Activated naive CD4-positive, alpha-beta T cell treated with anti-CD3 and anti-CD28 coated beads, Interleukin-2, amount 10 ng/mL, durations not matched to agents 7 days and 5 days (primary cell): ENCODE measurements at regions not wholly inside any gene's neighbourhood (a gene's known extent, or its start where the extent isn't known, plus 50 kb on each side); places are given as distances from the start of the nearest gene placed in this dataset.

Source experiments
- CTCF ChIA-PET: fragments of 350-600 bp; sonication (Branson Sonifier 250); formaldehyde crosslinking; loops from one replicate; lab custom pipeline; 2021; ENCODE audit warnings: antibody characterized with exemption; lab: Charles Lee
- DNase-seq: peaks from one replicate; pipeline ENCODE4 v3.0.0-alpha.2; 2020
- H3K27ac Mint-ChIP-seq: one replicate; pipeline ENCODE4 v1.8.0; 2021; ENCODE audit warnings: mild to moderate bottlenecking, moderate library complexity, mixed read lengths
- H3K27me3 Mint-ChIP-seq: one replicate; pipeline ENCODE4 v1.8.0; 2021; ENCODE audit warnings: mild to moderate bottlenecking, mixed read lengths
- H3K36me3 Mint-ChIP-seq: one replicate; pipeline ENCODE4 v1.8.0; 2021; ENCODE audit warnings: mixed read lengths
- H3K4me1 Mint-ChIP-seq: one replicate; pipeline ENCODE4 v1.8.0; 2021; ENCODE audit warnings: mixed read lengths
- H3K4me3 Mint-ChIP-seq: one replicate; pipeline ENCODE4 v1.8.0; 2021; ENCODE audit warnings: mild to moderate bottlenecking, moderate library complexity, mixed read lengths
- H3K9me3 Mint-ChIP-seq: one replicate; pipeline ENCODE4 v1.8.0; 2021; ENCODE audit warnings: mixed read lengths

DNA sequence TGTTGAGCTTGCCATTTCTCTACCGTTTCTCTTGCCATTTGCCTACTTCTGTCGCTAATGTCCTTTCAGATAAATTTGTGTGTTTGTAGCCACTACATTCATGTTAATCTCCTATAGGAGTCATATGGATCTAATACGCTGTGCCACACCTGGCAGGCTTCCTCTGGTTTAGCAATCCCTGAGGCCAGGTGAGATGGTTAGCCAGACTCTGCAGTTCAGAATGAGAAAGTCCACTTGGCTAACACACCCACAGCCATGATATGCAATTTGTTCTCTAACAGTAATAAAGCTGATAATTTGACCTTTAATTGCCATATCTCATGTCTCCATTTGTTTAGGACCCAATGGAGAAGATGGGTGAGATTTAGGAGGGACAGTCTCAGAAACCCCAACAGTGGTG, 1261.6 kb upstream of the TMEM132C start:
- Mint-ChIP-seq H3K36me3 (no peaks in the 10 kb centered on the region), H3K27me3 (no peaks in the 10 kb centered on the region), H3K4me3 (no peak overlapping the region), H3K4me1 (no peaks in the 10 kb centered on the region), H3K9me3 (no peaks in the 10 kb centered on the region), H3K27ac (no peak overlapping the region)
- CTCF ChIA-PET, result no interaction called here
- no peak for DNase-seq

DNA sequence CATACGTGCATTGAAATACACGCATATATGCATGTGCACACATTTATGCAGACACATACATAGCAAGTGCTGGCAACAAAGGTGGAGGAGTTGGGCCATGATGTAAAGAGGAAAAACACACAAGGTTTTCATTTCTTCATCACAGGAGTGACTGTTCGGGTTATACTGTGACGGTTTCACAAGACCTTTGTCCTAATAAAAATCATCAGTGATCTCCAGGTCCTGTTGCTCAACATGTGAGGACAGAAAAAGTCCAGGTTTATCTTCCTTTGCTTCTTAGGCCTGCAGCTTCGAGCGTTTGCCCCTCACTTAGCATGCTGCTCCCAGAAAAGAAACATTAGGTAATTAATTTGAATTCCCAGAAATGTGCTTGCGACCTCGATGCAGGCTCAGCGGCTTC, 1260.0 kb upstream of the TMEM132C start:
- no peaks in the 10 kb centered on the region for H3K4me1 Mint-ChIP-seq
- CTCF ChIA-PET, result no interaction called here
- no peak overlapping the region for H3K4me3 Mint-ChIP-seq
- DNase-seq, result no peak
- H3K9me3 Mint-ChIP-seq, result no peaks in the 10 kb centered on the region
- H3K27ac Mint-ChIP-seq, result no peak overlapping the region
- H3K27me3 Mint-ChIP-seq, result no peaks in the 10 kb centered on the region
- H3K36me3 Mint-ChIP-seq, result no peaks in the 10 kb centered on the region

DNA sequence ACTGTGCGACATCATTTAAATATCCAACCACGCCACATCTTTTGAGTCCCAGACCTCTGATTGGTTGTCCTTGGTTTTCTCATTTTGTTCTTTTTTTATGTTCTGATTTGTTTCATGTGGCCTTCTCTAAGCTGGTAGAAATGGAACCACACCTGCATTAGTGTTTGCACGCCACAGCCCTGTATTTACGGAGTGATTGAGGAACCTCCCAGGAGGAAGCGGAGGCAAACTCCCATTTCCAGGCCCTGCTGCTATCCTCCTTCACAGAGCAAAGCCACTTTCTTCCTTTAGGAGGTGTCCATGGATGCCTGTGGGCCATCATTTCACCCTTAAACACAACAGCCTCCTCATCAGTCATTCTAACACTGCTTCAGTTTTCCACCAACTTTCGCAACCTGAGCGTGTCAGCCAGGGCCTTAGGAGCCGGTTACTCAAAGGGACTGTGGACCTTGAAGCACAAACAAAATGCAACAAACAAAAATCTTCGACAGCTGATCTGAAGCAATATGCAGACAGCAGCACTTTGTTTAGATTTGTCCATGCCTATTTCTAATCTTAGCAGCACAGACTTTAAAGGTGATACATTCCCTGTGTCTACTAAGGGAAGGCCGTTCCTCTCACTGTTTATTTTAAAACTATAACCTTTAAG, 1258.1 kb upstream of the TMEM132C start:
- no peak for DNase-seq
- Mint-ChIP-seq H3K4me1 (no peaks in the 10 kb centered on the region), H3K27me3 (no peaks in the 10 kb centered on the region), H3K36me3 (no peaks in the 10 kb centered on the region), H3K4me3 (no peak overlapping the region), H3K9me3 (no peaks in the 10 kb centered on the region), H3K27ac (no peak overlapping the region)
- CTCF ChIA-PET, result no interaction called here

DNA sequence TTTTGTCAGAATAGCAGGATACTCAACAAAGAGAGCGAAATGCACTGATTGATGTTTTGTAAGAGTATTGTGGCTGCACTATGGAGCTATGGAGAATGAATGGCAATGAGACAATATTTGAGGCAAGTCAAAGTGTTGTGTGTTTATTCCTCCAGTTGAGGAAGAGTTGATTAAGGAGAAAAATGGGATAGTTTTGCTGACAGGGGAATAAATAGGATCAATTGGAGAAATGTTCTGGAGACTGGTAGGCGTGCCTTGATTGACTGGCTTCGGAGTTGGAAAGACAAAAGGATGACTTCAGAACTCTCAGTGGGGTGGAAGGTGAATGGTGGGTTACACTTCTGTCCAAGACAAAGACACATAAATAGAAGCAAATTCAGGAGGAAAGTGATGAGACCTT, 1254.9 kb upstream of the TMEM132C start:
- no peaks in the 10 kb centered on the region for H3K9me3 Mint-ChIP-seq
- no peaks in the 10 kb centered on the region for H3K4me1 Mint-ChIP-seq
- DNase-seq, result no peak
- H3K4me3 Mint-ChIP-seq, result no peak overlapping the region
- no peaks in the 10 kb centered on the region for H3K36me3 Mint-ChIP-seq
- CTCF ChIA-PET, result no interaction called here
- H3K27ac Mint-ChIP-seq, result no peak overlapping the region
- no peaks in the 10 kb centered on the region for H3K27me3 Mint-ChIP-seq

DNA sequence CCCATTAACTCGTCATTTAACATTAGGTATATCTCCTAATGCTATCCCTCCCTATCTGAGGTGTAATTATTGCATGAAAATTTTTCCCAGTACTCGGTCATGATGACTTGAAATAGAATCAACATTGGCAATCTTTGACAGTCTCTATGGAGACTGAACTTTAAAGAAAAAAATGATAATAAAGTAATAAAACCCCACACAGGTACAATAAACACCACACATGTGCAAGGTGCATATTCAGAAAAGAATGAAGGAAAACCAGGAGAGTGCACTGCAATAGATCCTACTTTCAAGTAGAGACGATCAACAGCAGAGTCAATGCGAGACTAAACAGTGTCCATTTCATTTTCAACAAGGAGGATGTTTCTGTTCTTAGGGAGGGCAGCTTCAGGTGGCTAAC, 1253.8 kb upstream of the TMEM132C start:
- no peaks in the 10 kb centered on the region for H3K27me3 Mint-ChIP-seq

DNA sequence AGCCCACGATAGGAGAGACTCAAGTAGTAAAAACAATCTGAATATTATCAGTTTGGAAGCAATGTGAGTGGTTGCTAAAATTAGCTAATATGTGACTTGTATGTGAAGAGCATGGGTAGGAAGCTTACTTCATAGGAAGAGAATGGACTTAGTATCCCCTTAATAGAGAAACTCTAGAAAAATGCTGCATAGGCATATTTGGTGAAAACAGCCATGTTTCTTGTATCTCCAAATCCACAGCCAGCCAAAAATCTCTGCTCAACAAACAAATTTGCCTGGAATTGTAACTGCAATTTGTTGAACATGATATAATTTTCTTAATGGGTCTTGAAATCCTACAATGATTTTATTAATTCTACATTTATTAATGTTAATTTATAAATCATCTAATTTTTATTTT, 1252.9 kb upstream of the TMEM132C start:
- Mint-ChIP-seq H3K4me1 (no peaks in the 10 kb centered on the region), H3K36me3 (no peaks in the 10 kb centered on the region)
- CTCF ChIA-PET, result no interaction called here

More for the DNA sequence above, 1253.8 kb upstream of the TMEM132C start:
- CTCF ChIA-PET, result no interaction called here
- Mint-ChIP-seq H3K27ac (no peak overlapping the region), H3K9me3 (no peaks in the 10 kb centered on the region), H3K4me3 (no peak overlapping the region), H3K36me3 (no peaks in the 10 kb centered on the region), H3K4me1 (no peaks in the 10 kb centered on the region)
- no peak for DNase-seq

DNA sequence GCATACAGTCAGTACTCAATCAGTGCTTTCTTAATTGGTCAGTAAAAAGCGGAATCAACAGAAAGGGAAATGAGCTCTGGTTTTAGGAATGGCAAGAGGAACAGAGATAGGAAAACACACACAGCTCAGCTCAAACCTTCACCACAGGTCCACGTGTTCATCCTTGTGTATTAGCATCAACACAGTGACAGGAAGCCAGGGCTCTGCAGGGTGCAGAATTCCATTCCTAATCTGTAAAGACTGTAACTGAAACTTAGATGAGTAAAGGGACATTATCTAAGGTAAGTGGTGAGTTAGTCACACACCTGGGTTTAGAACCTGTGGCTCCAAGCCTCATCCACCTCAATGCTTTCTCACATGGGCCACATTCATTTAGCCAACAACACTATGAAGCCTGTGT, 1242.2 kb upstream of the TMEM132C start:
- CTCF ChIA-PET, result no interaction called here
- H3K36me3 Mint-ChIP-seq, result no peaks in the 10 kb centered on the region
- H3K27ac Mint-ChIP-seq, result no peak overlapping the region
- no peak overlapping the region for H3K4me3 Mint-ChIP-seq
- DNase-seq, result no peak
- no peaks in the 10 kb centered on the region for H3K4me1 Mint-ChIP-seq
- H3K27me3 Mint-ChIP-seq, result no peaks in the 10 kb centered on the region
- H3K9me3 Mint-ChIP-seq, result no peaks in the 10 kb centered on the region

More for the DNA sequence above, 1252.9 kb upstream of the TMEM132C start:
- H3K27me3 Mint-ChIP-seq, result no peaks in the 10 kb centered on the region
- H3K4me3 Mint-ChIP-seq, result no peak overlapping the region
- no peak for DNase-seq
- no peak overlapping the region for H3K27ac Mint-ChIP-seq
- H3K9me3 Mint-ChIP-seq, result no peaks in the 10 kb centered on the region

DNA sequence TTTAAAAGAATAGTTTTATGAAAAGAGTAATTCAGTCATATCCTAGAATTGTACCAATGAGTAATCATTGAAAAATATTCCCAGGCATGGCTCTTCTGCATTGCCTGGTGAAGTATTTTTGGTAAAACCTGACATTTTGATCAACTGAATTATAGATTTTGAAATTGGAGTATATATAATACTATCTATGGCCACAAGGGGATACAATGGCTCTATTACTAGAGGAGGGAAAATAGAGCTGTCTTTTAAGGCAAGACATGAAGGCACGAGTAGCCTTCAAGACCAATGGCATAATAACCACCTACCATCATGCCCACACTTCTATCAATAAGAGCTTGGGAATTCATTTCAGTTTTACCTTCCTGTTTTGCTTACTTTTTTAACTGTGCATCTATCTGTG, 1241.4 kb upstream of the TMEM132C start:
- no peak overlapping the region for H3K4me3 Mint-ChIP-seq
- no peak for DNase-seq
- no peaks in the 10 kb centered on the region for H3K27me3 Mint-ChIP-seq
- no peaks in the 10 kb centered on the region for H3K4me1 Mint-ChIP-seq
- CTCF ChIA-PET, result no interaction called here
- no peaks in the 10 kb centered on the region for H3K36me3 Mint-ChIP-seq
- no peak overlapping the region for H3K27ac Mint-ChIP-seq
- no peaks in the 10 kb centered on the region for H3K9me3 Mint-ChIP-seq

DNA sequence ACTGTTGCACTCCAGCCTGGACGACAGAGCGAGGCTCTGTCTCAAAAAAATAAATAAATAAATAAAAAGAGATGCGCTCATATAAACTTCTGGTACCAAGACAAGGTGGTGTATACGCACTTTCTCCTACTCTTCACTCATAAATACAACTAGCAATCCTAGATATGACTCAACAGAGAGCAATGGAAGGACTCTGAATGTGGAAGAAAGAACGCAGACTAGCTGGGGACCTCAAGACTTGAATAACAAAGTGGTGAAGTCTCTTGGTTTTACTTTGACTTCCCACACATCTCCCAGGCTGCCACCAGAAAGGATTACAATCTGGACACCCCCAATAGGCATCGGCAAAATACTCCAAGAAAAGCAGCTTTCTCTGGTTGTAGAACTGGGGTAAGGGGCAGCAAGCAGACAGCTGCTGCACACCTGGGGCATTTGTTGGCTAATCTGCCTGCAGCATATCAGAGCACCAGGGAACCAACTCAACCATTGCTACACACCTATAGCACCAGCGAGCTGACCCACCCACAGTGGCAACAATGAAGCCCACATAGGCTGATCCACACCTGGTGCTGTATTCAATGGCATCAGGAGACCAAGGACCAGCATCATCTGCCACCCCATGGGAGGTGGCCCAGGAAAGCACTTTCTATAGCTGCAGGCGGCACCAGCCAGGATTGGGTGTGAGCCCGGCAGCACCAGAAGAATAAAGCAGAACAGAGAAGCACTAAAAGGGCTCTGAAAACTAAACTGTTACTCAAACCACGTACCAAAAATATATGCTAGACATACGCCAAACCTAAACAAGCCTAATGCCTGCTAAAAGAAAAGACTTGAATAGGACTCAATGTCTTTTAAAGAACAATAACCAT, 1231.7 kb upstream of the TMEM132C start:
- no peak overlapping the region for H3K4me3 Mint-ChIP-seq
- DNase-seq, result no peak
- CTCF ChIA-PET, result no interaction called here
- H3K27me3 Mint-ChIP-seq, result no peaks in the 10 kb centered on the region
- no peaks in the 10 kb centered on the region for H3K4me1 Mint-ChIP-seq
- H3K27ac Mint-ChIP-seq, result no peak overlapping the region
- no peaks in the 10 kb centered on the region for H3K9me3 Mint-ChIP-seq
- H3K36me3 Mint-ChIP-seq, result no peaks in the 10 kb centered on the region

DNA sequence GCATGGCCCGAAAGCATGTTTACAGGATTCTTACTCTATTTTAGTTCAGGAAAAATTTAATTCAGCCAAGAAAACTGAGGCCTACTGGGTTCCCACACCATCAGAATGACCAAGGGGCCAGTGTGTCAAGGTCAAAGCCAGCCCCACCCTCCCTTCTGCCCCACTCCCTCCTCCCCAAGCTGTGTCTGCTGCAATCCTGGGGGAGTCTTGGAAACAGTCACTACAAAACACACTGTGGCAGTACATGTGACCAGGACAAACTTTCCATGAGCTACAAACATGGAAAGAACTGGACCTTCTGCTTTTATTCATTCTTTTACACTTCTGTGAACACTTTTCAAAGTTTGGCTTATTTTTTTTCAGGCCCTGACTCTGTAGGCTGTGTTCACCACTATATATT, 1228.8 kb upstream of the TMEM132C start:
- Mint-ChIP-seq H3K4me3 (no peak overlapping the region), H3K27me3 (no peaks in the 10 kb centered on the region), H3K4me1 (no peaks in the 10 kb centered on the region), H3K36me3 (no peaks in the 10 kb centered on the region), H3K9me3 (no peaks in the 10 kb centered on the region), H3K27ac (no peak overlapping the region)
- CTCF ChIA-PET, result no interaction called here
- no peak for DNase-seq

DNA sequence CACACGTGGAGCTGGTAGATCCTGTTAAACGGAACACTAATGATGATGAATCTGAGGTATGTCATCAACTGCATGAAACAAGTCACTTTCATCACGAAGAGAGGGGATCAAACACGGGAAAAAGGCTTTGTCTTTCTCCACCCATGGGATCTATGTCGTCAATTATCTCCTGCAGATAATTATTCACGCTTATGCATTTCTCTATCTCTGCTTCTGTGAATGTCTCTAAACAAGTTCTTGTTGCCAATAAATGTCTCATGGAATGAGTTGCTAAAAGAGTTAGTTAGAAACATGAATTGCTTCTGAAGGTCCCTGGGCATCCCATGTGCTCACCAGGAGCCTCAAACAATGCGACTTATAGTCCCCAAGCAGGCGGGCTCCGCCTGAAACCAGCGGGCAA, 1228.2 kb upstream of the TMEM132C start:
- Mint-ChIP-seq H3K9me3 (no peaks in the 10 kb centered on the region), H3K4me1 (no peaks in the 10 kb centered on the region), H3K27ac (no peak overlapping the region), H3K36me3 (no peaks in the 10 kb centered on the region), H3K27me3 (no peaks in the 10 kb centered on the region), H3K4me3 (no peak overlapping the region)
- no peak for DNase-seq
- CTCF ChIA-PET, result no interaction called here

DNA sequence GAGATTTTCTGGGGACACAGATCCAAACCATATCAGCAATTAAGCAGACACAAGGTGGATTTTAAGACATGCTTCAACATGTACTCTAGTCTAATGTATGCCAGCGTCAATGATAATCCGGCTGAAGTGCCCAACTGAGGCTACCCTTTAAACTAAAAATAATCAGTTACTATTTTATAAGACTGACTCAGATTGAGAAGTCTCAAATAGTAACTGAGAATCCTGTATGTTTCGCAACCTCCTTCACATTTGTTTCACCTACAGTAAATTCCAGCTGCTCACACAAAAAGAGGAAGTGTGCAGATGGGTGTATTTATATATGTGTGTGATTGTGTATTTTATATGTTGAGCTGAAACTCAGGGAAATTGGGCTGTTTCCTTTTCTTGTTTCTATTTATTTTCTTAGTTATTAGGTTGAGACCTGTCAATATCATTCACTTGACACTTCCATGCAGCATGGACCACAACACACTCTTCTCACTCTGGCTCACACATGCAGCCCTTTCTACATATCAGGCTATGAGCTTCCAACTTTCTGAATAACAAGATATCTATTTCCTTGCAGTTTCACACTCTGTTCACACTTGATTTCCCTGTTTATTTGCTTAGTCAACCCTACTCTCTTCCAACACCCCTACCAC, 1224.9 kb upstream of the TMEM132C start:
- no peak for DNase-seq
- Mint-ChIP-seq H3K4me1 (no peaks in the 10 kb centered on the region), H3K27me3 (no peaks in the 10 kb centered on the region), H3K27ac (no peak overlapping the region), H3K4me3 (no peak overlapping the region), H3K9me3 (no peaks in the 10 kb centered on the region), H3K36me3 (no peaks in the 10 kb centered on the region)
- CTCF ChIA-PET, result no interaction called here

DNA sequence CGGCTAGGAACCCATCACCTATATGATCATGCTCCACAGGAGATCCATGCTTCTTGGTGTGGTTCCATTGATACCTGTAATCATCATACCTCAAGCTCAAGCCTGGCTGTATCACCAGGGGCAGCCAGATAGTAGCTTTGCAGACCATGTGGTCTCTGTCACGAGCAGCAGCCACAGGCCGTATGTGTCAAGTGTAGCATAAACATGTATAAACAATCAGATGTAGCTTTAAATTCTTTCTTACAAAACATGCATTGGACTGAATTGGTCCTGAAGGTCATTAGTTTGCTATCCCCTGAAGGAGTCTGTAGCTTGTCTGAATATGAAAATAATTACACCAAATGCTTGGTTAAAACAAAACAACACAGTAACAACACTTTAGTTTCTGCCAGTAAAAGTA, 1223.2 kb upstream of the TMEM132C start:
- no peak for DNase-seq
- H3K4me3 Mint-ChIP-seq, result no peak overlapping the region
- H3K27me3 Mint-ChIP-seq, result no peaks in the 10 kb centered on the region
- CTCF ChIA-PET, result no interaction called here
- no peaks in the 10 kb centered on the region for H3K4me1 Mint-ChIP-seq
- H3K27ac Mint-ChIP-seq, result no peak overlapping the region
- H3K36me3 Mint-ChIP-seq, result no peaks in the 10 kb centered on the region
- no peaks in the 10 kb centered on the region for H3K9me3 Mint-ChIP-seq

DNA sequence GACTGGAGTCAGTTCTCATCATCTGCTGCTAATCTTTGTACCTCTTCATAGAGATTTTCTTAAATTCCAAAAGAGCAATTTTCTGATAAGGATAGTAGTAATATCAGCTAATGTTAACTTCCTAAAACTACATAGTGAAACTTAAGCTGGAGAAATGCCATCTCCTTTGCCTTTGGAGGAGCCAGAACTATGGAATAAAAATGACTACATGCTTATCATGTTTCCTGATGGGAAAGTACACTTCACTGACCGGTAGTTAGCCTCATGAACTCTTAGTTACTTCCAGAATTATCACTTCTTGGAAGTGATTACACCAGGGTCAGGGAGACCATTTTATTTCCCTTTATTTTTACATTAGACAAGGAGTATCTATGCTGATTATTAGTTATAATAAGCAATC, 1222.1 kb upstream of the TMEM132C start:
- Mint-ChIP-seq H3K27ac (no peak overlapping the region), H3K36me3 (no peaks in the 10 kb centered on the region), H3K9me3 (no peaks in the 10 kb centered on the region), H3K4me1 (no peaks in the 10 kb centered on the region), H3K27me3 (no peaks in the 10 kb centered on the region), H3K4me3 (no peak overlapping the region)
- CTCF ChIA-PET, result no interaction called here
- no peak for DNase-seq

DNA sequence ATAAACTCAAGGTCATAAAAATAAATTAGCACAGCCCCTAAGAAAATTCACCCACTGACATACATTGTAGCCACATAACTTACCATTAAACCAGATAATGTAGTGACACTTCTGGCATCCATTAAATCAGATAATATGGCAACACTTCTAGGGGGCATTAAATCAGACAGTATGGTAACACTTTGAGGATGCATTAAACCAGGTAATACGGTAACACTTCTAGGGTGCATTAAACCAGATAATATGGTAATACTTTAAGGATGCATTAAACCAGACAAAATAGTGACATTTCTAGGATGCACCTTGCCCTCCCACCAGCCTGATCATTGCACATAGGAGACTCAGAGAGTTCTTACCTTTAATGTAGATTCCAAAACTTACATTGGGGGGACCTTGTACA, 1220.5 kb upstream of the TMEM132C start:
- DNase-seq, result no peak
- CTCF ChIA-PET, result no interaction called here
- Mint-ChIP-seq H3K36me3 (no peaks in the 10 kb centered on the region), H3K27me3 (no peaks in the 10 kb centered on the region), H3K27ac (no peak overlapping the region), H3K4me3 (no peak overlapping the region), H3K4me1 (no peaks in the 10 kb centered on the region), H3K9me3 (no peaks in the 10 kb centered on the region)
